ENCODE measurements at regions not wholly inside any gene's neighbourhood (a gene's known extent, or its start where the extent isn't known, plus 50 kb on each side); places are given as distances from the start of the nearest gene placed in this dataset.
"Not testable (repeated sequence)": the region's sequence is repeated elsewhere in the genome, so short reads cannot be mapped to it uniquely, and the experiment has no call there.

DNA sequence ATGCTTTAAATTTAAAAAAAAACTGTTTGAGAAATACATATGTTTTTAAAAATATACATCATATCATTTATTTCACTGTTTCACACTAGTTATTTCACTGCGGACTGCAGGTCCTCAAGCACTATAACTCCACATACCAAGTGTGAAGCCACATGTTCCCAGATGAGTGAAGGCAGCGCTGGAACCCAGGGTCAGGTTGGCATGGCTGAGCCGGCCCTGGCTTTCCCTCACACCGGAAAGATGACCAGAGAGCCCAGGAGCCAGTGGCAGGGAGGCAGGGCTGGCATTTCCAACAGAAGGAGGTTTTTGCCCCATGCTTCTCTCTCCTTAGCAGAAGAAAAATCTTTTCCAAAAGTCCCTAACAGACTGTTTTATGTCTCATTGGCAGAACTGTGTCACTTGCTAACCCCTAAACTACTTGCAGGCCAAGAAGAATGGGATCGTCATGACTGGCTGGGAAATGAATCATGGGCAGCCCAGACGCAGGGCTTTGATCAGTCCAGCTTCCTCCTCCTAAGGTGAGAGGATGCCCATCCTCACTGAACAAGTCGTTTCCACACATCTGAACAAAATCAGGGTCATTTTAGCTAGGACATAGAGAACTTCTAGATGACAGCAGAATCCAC is 287.6 kb upstream of the HNRNPA3 start:
- DNase-seq (ENCODE audit: low spot score): no peak

DNA sequence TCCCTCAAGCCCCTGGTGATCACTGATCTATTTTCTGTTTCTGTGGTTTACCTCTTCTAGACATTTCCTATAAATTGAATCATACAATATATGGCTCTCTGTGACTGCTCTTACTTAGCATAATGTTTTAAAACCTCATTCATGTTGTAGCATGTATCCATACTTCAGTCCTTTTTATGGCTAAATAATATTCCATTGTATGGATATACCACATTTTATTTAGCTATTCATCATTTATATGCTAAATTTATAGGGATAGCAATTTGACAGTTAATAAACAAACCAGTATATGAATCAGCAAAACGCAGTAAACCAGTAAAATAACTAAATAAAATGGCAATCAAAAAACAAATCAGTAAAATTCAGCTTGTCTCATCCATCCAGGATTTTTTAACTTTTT is 286.1 kb upstream of the HNRNPA3 start:
- DNase-seq (ENCODE audit: low spot score): no peak

DNA sequence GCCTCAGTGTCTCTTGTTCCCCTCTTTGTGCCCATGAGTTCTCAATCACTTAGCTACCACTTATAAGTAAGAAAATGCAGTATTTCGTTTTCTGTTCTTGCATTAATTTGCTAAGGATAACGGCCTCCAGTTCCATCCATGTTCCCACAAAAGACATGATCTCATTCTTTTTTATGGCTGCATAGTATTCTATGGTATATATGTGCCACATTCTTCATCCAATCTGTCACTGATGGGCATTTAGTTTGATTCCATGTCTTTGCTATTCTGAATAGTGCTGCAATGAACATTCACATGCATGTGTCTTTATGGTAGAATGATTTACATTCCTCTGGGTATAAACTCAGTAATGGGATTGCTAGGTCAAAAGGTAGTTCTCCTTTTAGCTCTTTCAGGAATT is 283.2 kb upstream of the HNRNPA3 start:
- not testable (repeated sequence) for DNase-seq (ENCODE audit: low spot score)

DNA sequence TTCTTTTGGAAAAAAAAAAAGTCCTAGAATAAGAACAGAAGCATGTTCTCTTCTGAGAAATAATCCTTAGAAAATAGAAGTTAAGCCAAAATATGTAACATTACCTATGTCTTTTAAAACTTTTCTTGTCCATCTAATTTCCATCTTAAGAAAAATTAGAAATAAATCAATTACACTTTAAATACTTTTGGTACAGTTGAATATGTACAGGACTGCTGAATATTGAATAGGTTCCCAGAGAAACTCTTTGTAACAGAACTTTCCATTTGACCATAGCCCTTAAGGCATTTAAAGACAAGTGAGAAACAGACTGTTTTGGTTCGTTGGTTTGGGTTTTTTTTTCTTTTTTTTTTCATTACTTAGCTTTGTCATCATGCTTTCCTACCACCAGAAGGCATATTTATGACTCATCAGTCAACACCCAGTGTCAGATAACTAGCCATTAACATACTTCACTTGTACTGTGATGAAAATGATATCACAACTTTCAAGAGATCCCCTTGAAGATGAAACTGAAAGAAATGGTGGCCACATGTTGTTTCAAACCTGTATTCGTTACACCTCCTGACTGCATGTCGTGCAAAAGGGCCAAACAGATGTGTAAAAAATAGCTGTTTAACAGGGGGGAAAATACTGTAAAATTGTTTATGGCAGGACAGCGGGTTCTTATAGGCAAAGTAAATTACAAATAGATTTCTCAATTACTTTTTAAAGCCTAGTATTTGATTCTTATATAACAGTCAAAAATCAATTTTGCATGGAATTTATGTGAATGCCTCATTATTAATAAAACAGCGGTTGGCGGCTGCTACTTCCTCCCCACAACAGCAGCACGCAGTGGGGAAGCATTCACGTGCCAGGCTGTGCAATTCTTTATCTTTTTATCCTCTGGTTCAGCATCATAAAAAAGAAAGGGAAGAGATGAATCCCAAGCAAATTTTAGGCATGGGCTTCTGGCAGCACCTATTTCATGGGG is 280.7 kb upstream of the HNRNPA3 start:
- peak; percentile 77 for DNase-seq (ENCODE audit: low spot score)

DNA sequence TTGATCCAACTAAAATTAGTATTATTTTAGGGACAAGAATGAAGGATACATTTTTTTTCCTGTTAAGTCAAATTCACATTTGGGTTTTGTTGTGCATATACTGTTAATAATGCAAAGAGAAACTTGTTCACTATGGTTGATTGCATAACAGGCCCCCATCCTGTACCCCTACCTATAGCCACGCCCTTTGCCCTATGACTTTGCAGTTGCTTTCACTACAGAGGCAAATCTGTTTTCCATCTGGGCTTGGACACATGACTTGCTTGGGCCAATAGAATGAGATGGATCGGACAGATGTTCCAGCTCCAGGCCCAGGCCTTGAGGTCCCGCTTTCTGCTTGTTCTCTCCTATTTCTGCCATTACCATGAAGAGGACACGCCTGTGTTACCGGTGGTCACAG is 278.5 kb upstream of the HNRNPA3 start:
- DNase-seq (ENCODE audit: low spot score): peak; percentile 15

DNA sequence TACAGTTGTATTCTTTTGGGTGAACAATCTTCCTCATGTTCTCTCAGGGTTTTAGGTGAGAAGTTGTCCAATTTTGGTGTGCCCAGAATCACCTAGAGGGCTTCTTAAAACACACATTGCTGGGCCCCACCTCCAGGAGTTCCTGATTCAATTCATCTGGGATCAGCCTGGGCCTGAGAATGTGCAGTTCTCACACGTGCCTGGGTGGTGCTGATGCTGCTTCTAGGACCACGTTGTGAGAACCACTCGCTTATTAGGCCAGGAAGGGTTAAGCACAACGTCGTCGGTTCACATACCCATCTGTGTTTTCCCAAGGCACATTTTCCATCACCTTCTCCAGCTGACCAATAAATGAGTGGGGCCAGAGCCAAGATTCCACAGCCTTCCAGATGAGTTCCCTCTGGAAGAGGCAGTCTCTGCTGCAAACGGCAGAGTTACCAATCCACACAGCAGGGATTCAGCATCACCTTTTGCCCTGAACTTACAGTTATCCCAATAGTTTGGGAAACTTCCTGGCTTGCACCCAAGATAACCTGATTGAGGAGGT is 277.7 kb upstream of the HNRNPA3 start:
- no peak for DNase-seq (ENCODE audit: low spot score)

DNA sequence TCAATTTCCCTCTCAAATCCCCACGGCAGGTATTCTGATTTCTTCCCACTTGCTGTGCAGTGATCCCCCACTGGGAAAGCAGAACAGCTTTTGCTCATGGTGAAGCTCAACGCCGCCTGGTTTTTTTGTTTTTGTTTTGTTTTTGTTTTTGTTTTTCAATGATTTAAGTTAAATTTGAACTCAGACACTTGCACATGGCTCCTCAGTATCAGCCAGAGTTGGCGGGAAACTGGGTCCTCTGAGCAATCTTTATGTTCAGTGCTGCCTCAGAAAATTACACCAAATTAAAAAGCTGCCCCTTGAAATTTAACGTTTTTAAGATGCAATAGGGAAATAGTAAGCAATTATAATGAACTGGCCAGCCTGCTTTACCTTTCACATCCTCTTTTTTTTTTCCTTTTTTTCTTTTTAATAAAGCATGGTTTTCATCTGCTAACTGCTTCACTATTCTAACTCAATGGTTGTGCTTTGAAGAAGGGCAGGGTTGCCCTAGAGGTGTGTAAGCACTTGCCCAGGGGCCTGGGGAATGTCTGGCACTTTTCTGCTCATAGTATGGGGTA is 277.0 kb upstream of the HNRNPA3 start:
- peak; percentile 7 for DNase-seq (ENCODE audit: low spot score)

DNA sequence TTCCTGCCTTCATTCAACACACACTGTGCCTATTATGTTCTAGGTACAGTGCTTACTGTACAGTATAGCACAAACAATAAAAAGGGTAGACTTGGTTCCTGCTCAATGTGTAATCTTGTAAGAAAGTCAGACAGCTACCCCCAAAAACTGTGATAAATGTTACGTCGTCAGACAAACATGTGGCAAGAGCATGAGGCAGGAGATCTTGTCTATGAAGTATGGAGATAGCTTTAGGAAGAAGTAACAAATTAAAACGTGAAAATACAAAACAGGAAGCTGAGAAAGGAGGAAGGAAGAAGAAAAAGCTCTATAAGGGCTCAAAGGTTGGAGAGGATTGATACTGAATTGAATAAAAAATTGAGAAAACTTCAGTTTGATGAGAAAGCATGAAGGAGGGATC is 276.2 kb upstream of the HNRNPA3 start:
- DNase-seq (ENCODE audit: low spot score): no peak

DNA sequence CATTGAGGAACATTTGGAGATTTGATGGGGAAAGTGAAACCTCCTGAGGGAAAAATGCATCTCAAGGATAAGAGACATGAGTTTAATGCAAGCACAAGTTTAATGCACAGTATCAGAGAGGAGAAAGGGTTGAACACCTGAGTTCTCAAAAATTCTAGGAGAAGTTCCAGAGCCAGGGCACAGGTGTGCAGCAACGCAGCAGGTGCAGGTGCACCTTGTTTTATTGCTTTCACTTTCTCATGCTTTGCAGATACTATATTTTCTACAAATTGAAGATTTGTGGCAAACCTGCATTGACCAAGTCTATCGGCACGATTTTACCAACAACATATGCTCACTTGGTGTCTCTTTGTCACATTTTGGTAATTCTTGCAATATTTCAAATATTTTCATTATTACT is 267.6 kb upstream of the HNRNPA3 start:
- DNase-seq (ENCODE audit: low spot score): no peak

DNA sequence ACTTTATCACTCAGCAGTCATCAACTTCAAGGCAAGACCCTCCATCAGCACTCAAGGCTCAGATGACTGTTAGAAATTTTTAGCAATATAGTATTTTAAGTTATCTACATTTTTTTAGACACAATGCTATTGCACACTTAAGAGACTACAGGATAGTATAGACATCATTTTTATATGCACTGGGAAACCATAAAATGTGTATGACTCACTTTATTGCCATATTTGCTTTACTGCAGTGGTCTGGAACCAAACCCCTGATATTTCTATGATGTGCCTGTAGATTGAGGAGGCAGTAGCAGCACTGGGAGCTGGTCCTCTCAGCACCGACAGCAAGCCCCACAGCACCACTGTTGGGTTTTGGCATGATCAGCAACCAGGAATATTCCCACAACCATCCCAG is 264.8 kb upstream of the HNRNPA3 start:
- no peak for DNase-seq (ENCODE audit: low spot score)

DNA sequence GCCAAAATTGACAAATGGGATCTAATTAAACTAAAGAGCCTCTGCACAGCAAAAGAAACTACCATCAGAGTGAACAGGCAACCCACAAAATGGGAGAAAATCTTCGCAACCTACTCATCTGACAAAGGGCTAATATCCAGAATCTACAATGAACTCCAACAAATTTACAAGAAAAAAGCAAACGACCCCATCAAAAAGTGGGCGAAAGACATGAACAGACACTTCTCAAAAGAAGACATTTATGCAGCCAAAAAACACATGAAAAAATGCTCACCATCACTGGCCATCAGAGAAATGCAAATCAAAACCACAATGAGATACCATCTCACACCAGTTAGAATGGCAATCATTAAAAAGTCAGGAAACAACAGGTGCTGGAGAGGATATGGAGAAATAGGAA is 261.4 kb upstream of the HNRNPA3 start:
- DNase-seq (ENCODE audit: low spot score): not testable (repeated sequence)

DNA sequence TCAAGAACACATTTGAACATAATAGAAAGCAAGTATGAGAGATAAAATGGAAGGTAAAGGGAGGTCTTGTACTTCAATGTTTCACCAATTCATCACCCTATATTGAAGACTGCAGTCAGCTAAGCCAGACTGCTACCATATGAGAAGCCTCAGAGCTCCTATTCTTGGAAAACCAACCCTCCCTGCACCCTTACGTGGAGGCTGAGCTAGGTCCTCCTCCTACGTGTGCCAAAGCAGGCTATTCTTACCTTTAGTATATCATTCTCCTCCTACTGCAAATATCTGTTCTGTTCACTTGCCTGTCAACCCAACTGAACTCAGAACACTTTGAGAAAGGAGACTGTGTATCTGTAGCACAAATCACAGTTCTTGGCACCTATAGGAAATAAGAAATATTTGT is 255.8 kb upstream of the HNRNPA3 start:
- no peak for DNase-seq (ENCODE audit: low spot score)

DNA sequence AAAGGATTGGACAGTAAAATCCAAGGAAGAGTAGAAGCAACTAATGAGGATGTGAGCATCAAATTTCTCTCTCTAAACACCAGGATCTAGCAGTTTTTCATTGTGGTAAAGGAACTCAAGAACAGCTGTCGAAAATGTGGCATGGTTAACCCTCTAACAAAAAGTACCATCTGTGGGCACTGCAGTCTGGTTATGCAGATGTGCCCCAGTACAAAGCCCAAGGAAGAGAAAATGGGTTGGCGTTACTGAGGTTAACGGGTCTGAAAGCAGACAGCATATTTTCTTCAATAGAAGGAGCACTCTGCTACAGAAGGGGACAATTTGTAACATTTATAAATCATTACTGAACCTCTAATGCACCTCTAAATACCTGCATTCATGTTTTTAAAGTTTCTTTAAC is 253.0 kb upstream of the HNRNPA3 start:
- no peak for DNase-seq (ENCODE audit: low spot score)

DNA sequence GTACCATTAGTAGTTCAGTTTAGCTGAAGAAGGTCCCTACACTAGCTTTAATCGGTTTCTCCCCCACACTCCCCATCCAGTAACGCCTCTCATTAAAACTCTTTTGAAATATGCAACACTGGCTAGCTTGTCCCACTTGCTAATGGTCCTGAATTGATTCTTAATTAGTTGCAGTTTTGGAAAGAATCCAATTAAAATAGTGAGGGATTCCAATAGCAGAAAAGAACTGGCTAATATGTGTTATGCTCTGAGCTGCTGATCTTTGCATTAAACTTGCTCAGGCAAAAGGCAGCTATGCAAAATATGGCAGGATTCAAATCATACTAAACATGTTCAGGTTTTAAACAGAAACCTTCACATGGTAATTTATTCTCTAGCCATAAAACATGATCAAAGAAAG is 252.5 kb upstream of the HNRNPA3 start:
- DNase-seq (ENCODE audit: low spot score): no peak

DNA sequence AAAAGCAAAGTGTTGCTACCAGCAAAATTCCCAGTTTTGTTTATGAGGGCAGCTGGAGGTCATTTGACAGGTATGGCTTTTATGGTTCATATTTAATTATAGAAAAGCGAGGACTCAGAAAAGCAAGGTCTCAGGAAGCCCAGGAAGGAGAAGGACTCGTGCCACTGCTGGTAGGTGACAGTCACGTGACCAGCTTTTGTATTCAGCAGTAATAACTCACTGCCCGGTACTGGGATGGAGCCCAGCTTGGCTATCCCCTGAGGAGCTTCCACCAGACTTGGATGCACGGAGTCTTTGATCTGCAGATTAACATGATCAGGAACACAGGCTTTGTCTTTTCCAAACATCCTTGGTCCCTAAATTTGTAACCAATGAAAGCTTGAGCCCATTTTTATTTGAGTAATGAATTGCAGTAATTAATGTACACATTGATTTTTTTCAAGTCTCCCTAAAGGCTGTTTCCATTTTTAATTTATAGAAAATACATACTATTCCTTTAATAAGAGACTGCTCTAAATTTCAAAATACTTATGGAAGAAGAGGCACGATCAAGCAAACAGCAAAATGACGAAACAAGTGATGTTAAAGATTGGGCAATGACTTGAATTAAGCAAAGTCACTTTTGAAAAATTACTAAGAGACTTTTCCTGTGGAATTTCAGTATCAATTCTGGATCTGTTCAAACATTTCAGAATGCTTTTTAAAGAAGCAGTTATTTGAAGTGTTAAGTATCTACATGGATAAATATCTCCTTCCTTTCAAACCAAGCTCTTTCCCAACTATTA is 251.7 kb upstream of the HNRNPA3 start:
- DNase-seq (ENCODE audit: low spot score): no peak

DNA sequence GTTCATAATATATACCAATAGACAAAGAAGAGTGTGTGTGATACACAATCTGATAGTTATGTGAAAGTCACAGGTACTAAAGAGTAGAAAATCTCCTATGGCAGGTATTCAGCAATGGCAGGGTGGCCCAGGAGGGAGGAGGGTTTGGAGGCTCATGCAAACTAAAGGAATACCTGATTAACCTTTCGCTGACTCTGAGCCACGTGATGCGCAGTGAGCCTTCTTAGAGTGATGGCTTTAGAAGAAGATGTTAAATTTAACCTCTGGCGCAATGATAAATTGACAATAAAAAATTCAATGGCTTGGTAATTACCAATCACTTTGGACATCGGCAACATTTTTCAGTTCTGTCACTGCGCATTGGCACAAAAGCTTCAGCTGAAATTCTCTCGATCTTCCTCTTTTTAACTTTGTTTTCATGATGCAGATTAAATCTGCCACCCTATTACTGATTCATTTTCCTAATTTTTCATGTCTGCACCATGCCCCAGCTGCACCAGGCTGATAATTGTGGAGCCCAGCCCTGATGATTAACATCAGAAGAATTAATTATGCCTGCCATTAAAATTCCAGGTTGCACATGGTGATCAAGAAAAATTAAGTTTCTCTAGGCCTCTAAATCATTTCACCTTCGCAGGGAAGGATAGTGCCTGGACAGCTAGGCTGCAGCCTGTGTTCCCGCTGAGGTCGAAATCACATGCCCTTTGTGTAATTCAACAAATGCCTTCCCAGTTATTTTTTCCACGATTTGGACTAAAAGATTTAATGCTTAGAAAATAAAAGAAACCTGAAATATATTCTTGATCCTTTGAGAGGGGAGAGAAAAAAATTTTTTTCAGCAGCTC is 250.6 kb upstream of the HNRNPA3 start:
- DNase-seq (ENCODE audit: low spot score): no peak

DNA sequence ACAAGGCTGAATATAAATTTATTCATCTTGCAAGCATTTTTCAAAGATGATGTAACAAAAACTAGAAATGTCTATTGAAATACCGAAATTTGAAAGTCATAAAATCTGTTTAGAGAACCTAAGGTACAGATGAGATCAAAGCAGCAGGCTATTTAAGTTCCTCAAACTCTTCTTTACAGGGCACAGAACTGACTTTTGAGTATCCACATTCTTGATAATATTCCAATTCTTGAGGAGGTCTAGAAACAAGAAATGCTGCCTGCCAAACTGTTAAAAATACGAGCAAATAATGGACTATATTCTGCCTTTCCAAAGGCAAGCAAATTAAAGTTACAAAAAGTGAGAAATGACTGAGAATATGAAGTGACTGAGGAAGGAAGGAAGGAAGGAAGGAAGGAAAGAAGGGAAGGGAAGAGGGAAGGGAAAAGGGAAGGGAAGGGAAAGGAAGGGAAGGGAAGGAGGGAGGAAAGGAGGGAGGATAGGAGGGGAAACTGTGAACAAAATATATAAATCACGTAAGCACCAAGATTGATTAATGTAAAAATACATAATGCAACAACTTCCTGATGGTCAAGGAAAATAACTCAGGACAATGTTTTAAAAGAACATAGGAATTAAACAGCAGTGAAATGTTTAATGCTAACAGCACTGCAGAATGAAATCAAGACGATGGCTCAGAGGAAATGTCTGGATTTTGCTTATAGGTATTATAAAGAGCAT is 248.9 kb upstream of the HNRNPA3 start:
- no peak for DNase-seq (ENCODE audit: low spot score)

DNA sequence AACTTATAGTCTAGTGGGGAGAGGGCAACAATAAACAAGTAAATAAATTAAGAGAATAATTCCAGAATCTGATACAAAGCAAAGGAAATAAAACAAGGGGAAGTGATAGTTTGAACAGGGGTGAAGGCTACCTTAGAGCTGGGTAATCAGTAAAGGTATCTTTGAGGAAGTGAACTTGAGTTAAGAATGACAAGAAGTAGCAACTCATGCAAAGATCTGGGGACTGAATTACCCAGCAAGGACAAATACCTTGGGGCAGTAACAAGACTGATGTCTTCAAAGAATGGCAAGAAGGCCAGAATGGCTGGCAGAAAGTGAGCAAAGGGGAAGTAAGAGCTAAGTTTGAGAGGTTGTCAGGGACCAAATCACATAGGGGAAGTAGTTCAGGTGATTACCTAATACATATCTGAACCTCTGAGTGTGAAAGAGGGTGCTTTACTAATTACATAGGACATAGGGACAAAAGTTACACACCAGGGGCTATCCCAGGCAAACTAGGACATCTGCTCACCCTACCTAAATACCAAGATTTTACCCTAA is 244.6 kb upstream of the HNRNPA3 start:
- no peak for DNase-seq (ENCODE audit: low spot score)

DNA sequence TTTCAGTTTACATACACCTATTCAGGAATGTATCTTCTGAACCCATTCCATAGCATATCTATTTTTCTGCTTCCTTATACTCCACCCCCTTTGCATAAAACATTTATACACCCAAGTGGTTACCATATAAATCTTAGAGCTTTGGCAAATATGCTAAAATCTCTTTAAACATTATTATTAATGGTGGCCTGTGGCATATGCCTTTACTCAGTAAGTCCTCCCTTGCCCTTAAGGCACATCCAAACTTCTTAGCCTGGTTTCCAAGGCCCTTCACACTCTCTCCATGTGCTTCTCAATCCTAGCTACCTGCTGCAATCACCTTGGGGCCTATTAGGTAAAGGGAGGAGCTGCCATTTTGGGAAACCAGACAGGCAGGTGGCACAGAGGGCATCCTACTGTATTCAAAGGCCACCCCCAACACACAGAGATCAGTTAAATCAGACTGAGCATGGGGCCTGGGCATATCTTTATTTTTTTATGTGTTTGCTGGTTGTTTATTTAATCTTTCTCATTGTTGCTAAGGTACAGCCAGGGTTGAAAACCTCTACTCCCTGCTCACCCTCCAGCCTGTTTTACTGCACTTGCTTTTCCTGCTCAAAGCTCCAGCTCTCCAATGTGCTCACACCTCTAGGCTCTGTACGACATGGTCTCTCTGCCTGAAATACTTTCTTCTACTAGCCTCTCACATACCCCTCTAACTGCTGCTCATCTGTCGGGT is 242.8 kb upstream of the HNRNPA3 start:
- DNase-seq (ENCODE audit: low spot score): no peak
